Right kidney (tissue), 1 donor: ENCODE measurements at regions not wholly inside any gene's neighbourhood (a gene's known extent, or its start where the extent isn't known, plus 50 kb on each side); places are given as distances from the start of the nearest gene placed in this dataset.
A peak's percentile ranks its signal among the peaks of the same experiment; 100 is the strongest.

Source experiments
- DNase-seq: peaks from one replicate; pipeline ENCODE4 v3.0.0-alpha.2; 2016

DNA sequence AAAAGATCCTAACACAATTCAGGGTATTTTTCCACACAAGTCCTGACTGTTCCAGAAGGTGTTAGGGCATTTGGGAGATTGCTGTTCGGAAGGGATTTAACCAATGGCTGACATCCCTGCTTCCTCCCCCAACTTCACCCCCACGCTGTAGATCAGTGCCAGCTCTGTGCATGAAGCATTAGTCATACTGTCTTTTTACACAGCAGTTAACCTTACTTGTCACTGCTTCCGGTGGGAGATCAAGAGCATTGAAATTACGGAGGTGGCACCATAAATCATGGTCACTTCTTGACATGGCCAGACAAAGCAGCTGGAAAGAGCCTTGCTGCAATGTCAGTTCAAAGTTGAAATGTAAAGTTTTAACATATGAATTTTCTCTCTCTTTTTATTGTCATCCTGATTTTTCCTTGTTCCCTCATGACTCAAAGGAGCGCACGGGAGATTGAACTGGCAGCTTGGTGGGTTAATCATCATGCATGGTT lies 70.2 kb downstream of the HRH4 start:
- peak; percentile 54 for DNase-seq

DNA sequence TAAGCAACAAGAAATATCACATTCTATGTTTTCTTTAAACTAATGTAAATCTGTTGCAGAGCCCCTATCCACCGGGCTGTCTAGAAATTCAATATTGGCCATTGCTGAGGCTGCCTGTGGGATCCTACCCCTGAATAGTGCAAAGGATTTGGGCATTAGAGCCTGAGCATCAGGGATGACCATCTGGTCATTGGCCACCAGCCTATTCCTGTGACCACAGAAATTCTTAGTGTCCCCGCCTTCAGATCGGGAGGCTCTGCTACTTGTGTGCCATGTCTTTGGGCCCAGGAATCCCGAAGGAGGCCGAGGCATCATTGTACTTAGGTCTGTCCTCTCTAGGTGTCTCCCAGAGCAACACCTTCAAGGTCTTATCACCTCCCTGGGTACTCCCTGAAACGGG lies 73.8 kb downstream of the HRH4 start:
- DNase-seq: no peak

DNA sequence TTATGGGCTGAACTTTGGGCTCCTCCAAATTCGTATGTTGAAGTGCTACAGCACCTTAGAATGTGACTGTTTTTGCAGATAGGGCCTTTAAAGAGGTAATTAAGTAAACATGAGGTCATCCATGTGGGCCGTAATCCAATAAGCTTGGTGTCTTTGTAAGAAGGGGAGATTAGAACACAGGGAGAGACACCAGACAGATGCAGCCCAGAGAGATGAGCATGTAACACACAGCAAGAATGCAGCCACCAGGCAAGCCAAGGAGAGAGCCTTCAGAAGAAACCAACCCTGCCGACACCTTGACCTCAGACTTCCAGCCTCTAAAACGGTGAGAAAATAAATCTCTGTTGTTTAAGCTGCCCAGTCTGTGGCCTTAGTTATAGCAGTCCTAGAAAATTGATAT lies 74.3 kb downstream of the HRH4 start:
- DNase-seq: no peak

DNA sequence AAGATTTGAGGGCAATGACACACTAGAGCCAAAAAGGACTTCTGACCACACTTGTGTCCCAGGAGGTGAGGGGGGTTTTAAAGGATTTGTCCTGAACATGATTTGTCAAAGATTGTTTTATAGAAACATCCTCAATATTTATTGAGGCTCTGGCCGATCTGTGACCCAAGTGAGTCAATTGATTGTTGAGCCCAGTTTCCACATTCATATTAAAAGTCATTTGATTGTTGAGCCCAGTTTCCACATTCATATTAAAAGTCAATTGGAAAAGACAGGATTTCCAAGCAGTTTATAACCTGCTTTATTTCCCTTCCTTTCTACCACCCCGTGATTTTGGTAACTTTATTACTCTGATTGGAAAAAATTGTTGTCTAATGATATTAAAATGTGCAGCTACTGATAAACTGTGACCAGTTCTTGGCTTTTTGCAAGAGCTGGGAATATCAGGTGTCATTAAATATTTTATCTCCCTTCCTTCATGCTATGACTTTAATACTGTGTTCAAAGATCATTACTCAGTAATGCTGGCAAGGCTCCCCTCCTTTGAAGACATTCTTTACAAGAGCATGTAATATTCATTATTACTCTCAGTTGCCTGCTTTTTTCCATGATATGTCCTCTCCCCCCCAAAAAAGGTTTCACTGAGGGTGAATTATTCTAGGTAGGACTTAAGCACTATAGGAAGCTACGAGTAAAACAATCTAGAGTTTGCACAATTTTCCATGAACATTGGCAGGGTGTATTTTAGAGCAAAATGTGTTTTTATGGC lies 75.3 kb downstream of the HRH4 start:
- no peak for DNase-seq

DNA sequence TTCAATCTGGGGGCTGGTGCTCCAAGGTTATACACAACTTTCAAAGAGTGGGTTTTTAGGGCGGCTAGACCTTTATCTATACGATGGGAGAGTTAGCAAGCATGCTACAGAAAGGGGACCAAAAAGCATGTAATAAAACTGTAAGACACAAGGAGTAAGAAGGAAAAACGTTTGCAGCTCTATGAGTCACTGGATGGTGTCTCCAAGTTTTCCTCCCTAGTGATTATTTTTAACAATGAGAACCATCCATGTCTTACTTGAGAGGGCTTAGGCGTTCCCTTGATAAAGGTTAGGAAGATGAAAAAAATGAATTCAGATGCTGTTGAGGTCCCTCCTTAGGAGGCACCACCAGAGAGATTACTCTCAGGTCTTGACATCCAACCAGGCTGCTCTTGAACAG lies 75.9 kb downstream of the HRH4 start:
- no peak for DNase-seq

DNA sequence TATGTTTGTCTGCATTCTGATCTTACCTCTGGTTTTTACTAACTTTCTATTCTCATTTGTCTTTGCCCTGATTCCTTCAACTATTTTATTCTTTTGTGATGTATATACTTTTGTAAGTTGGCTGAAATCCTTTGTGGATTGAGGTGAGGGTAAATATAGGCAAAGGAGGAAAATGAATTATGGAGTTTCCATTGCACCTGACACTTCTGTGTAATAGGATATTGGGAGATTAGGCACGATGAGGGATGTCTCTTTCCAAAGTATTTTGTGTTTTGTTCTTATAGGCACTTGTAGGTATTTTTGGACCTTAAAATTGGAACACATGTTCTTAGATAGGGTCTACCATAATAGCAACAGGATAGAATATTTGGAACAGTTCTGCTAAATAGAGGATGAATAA lies 76.4 kb downstream of the HRH4 start:
- no peak for DNase-seq

DNA sequence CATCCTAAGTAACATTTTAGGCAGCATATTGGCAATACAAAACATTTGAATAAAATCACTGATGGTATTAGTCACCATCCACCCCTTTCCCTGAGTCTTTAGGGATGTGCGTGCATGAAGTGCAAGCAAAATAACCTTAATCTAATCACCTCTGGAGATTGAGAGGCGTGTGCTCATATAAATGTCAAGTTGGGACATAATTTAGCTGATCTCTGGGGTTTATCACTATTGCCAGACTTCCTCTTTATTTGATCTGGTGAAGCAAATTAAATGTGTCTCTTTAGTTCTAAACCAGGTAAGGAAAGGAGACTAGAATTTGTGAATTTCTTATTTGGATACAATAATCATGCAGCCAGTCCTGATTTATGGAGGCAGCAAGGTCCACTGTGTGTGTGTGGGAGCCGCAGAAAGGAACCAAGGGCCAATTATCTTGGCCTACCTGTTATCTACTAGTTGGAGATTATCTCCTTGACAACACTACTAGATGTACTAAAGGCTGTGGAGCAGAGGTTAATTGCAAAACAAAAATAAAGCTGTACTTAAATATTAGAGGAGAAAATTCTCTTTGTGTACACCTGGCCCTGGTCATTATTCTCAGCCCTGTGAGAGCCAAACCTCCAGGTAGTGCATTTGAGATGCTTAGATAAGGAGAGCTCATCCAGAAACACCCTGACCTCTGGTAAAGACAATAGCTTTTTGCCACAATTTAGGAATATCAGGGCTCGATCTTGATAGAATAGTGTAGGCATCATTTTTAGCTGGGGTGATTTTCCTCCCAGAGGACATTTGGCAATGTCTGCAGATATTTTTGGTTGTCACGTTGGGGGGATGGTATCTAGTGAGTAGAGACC lies 78.2 kb downstream of the HRH4 start:
- DNase-seq: no peak

DNA sequence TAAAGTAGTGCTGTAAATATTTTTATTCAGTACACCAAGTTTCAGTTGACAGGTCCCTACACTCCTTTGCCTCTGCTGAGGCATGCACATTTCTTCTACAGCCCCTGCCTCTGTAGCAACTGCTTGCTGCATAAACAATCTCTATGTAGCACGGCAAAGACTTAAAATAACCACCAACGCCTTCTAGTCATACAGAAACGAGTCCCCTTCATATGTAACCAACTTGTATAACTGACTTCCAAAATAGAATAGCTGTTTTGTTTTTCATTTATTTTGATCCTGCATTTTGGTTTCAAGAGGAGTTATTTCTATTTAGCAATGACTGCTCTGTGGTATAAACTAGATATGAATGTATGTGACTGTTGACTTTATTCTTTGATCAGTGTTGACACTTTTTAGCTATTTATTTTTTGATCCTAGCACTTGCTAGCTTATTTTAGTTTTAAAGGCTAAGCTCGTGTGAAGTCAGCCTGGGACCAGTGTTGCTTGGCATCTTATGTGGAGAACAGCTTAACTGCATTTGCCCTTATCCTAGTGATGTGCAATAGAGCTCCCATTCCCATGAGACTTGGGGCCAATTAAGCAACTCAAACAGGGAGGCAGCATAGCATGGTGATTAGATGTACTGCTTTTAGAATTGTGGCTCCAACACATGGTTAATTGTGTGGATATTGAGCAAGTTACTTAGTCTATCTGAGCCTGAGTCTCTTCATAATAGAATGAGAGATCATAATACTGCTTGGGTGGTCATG lies 79.6 kb downstream of the HRH4 start:
- no peak for DNase-seq

DNA sequence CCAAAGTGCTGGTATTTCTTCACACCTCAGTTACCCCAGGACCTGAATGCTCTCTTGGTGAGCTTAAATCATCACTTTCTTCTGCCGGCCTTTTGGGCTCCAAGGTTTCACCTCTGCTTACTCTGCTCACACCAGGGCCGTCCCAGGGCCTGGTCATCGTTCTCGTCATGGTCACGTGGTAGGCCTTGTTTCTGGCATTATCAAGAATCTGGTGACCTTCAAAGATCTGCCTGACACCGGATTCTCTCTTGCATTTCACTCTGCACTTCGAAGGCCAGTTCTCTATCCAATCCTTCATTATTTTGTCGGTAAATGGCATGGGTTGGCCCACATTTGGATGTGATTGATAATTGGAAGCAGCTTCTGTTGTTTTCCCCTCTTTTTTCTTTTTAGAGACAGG lies 80.5 kb downstream of the HRH4 start:
- DNase-seq: no peak

DNA sequence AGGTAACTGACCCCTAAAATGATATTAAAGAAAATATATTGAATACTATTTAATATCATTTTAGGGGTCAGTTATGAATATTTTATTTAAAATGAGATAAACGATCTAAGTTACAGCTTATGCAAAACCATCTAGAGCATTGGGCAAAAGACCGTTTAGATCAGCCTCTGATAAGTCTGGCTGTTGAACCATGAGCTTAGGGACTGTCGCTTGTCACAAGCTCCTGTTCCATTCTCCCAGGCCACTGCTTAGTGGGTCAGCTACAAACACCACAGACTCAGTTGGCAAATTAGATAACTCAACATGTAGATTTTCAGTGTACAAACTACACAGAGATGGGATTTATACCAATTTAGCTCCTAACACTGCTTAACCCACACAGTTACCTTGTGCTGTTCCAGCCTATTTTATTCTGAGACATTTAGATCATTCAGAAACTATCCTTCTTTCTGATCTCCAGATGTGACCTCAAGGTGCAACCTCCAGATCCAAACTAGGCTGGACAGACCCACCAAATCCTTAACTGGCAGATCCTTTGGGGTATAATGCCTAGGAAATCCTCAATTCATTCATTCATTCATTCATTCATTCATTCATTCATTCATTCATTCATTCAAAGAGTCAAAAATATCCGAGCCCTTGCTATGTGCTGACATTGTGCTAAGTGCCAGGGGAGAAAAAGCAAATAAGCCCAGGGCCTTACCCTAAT lies 82.8 kb downstream of the HRH4 start:
- DNase-seq: no peak

DNA sequence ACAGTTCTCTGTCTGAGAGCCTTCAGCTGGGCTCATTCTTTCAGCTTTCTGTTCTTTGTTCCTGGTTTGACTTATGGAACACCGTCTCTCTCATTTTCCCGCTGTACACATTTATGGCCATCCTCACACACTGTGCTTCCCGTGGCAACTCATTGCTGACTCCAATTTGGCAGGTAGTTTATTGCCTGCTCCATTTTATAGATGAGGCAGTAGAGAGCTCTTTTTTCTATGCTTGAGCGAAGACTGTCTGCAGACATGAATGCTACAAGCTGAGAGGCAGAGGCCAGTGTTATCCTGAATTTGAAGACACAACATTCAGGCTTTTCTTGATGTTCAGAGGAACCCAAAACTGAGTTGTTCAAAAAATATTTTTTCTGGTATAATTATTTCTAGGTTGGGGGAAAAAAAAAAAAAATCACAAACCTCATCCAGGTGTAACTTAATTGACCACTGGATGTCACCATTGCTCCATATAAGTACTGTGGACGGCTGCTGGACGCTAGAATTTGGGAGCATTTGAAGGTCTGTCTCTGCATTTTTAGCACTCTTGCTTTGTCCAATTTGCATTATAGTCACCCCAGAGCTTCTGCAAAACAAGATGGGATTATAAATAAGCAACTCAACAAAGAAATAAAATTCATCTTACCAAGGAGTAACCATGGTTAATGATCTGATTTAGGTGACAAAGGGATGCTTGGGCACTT lies 83.5 kb downstream of the HRH4 start:
- peak; percentile 42 for DNase-seq

DNA sequence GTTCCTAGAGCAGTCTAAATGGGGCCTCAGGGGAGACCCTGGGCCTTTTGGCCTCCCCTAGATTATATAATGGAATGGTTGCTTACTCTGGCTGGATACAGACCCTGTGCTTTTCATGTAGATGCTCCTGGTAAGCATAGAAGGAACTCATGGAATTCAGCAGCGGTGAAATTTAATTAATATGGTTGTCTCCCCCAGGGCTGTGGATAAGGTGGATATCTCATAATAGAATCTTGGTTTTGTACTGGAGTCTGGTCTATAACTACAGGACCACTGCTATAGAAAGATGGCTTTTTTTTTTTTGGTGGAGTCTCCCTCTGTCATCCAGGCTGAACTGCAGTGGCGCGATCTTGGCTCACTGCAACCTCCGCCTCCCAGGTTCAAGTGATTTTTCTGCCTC lies 84.5 kb downstream of the HRH4 start:
- DNase-seq: no peak

DNA sequence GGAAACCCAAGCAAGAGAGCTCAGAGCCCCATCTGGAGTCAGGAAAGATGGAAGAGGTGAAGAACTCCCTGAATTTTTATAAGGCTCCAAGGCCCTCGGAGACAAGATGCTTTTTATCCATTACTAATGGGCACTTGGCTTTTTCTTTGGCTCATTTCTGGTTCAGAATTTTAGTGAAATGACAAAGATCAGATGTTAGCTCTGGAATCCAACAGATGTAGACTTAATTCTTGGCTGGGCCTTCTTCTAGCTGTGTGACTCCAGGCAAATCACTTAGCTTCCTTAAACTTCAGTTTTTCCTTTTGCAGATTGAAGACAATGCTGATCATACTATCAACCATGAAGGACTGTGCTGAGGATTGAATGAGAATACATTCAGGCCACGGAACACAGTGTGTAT lies 85.2 kb downstream of the HRH4 start:
- no peak for DNase-seq

DNA sequence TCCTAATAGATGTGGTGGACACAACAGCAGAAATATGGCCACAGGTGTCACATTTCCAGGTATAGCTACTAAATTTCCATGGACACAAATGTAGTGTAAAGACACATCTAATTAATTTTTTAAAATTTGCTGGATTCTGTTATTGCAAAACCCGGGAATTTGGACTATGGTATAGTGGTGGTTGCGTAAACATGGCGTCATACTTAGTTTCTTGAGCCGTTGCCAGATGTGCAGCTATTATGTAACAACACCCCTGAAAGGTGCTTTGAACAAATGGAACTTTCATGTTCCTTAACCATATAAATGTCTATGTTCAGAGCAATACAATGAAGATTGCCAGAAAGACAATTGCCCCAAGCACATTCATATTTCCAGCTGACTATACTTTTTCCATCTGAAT lies 85.9 kb downstream of the HRH4 start:
- DNase-seq: no peak

DNA sequence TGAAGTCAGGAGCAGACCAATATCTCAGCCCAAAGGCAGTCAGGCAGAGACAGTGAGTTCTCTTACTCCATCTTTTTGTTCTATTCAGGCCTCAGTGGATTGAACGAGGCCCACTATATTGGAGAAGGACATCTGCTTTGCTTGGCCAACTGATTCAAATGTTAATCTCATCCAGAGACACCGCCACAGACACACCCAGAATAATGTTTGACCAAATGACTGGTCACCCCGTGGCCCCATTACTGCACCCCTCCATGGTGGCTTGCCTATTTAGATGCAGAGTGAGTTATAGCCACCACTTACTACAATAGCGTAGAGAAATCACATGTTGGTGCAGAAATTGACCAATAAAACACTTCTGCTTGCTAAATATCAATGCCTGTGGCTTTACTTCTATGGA lies 88.1 kb downstream of the HRH4 start:
- no peak for DNase-seq

DNA sequence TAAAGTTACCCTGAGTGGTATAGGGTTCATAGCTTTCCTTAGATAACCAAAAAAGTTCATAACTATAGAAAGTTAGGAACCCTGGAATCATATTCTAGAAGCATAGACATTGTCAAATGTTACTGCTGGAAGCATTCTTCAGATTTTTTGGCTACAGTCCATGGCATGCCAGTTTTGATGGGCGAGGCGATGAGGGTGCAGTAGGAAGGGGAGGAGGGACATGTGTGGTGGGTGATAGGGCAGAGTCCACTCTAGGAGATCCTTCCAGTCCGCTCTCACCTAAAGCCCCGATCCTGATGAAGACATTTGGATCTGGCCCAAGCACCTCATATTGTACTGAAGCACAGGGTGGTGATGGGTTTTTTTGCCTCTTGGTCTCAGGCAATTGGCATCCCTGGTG lies 91.8 kb downstream of the HRH4 start:
- no peak for DNase-seq

DNA sequence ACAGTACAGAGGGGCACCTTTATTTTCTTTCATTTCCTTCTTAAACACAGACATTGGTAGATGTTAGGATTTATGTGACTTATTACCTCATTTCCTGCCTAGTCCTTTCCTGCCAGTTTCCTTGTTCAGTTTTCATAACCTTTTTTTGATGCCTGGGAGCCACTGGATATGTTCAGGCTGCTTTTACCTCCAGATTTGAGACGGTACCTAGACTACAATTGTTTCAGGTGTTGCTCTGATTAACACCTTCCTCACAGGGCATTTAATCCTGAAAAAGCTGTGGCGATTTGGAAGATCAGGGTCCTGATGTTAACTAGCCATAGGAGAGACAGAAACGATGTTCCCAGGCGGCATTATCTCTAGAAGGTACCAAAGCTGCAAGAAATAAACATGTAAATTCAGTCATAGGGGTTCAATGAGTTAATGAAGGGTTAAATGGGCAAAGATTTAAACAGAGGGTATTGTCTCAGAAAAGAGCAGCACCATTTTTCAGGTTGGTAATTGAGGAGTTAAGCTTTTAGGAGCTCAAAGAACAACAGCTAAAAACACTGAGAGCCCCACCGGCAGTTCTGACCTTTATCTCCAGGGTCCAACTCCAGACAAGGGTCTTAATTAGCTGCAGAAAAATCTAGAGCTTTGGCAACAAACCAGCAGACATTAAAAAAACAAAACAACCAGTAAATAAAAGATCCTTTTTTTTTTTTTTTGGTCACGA lies 93.3 kb downstream of the HRH4 start:
- no peak for DNase-seq

DNA sequence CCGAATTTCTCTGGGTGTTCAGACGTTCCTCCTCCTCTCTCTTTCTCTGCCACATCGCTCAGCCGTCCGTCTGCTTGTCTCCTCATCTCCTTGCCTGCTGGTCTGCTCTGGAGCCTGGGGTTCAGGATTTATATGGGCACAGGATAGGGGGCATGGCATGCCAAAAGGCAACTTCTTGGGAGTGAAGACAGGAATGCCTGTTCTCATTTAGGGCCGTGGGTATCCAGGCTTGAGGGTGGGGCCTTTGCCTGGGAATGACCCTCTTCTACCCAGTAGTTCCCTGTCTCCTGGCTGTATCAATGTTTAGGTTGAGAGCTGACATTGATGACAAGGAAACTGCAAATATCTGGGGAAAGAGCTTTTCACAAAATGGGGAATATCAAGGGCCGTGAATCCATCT lies 98.0 kb downstream of the HRH4 start:
- no peak for DNase-seq

DNA sequence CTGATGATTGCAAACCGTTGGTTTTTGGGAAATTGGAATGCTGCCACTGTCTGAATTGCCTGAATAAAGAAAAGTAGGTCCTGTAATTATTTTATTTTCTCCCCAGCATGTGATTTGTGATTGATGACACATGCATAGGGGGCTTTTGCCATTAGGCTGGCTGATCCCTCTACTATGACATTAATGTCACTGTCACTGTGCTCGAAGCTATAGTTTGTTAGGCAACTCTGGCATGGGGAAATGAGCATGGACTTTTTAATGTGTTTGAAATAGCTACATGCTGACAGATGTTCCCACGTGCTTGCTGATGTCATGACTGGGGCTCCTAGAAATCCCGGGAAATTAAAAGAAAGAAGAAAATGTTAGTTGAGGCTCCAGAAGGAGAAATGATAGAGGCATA lies 99.1 kb downstream of the HRH4 start:
- DNase-seq: no peak

DNA sequence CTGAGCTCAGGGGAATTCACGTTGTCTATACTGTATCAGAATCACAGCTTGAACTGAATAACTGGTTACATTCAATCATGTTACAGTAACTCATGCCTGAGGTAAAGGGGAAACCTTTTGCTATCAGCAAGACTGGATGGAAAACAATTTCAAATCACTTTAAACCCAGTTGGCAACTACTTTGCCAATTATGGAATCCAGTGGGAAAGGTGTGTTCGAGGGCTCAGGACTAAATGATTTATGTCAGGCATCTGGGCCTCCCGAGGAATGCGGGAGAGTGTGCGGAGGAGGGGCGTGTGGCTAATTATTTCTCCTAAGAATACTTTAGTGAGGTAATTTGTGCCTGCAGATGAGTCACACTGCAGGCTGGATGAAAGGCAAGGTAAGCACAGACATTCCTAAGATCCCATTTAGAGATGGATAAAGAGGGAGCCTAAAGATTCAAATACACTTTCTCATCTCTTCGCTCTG lies 100.1 kb downstream of the HRH4 start:
- peak; percentile 39 for DNase-seq
